Prostate gland (tissue), 2 donors: ENCODE measurements at regions not wholly inside any gene's neighbourhood (a gene's known extent, or its start where the extent isn't known, plus 50 kb on each side); places are given as distances from the start of the nearest gene placed in this dataset.

ENCODE experiments used
- DNase-seq: peaks from one replicate; pipeline ENCODE4 v3.0.0-alpha.2; 2019; ENCODE audit warnings: low spot score
- H3K27ac ChIP-seq, 2 donors: fragments of 200-600 bp; sonication (generic); 2 replicates each; pipeline ENCODE4 v1.5.1; 2017 to 2019
- H3K27me3 ChIP-seq: fragments of 200-600 bp; sonication (generic); replicated peaks from 2 replicates; pipeline ENCODE4 v1.5.1; 2019; ENCODE audit not compliant: insufficient read depth
- H3K36me3 ChIP-seq, 2 donors: fragments of 200-600 bp; sonication (generic); 1 replicate in 1 of 2; 2 replicates in 1 of 2; pipeline versions ENCODE4 v1.5.1 to v1.8.1; 2017 to 2019
- H3K4me1 ChIP-seq: fragments of 200-600 bp; sonication (generic); replicated peaks from 2 replicates; pipeline ENCODE4 v1.5.1; 2019
- H3K4me3 ChIP-seq, 2 donors: fragments of 200-600 bp; sonication (generic); 2 replicates each; pipeline ENCODE4 v1.5.1; 2017 to 2019
- H3K9me3 ChIP-seq: fragments of 200-600 bp; sonication (generic); 2 replicates; pipeline ENCODE4 v1.5.1; 2017
- POLR2A ChIP-seq: fragments of 450-650 bp; IDR thresholded peaks from one replicate; pipeline ENCODE4 v1.6.1; 2016; ENCODE audit warnings: antibody characterized with exemption, mild to moderate bottlenecking
- POLR2AphosphoS5 ChIP-seq: sonication (generic); formaldehyde crosslinking; IDR thresholded peaks from one replicate; pipeline ENCODE4 v1.6.1; 2017; ENCODE audit warnings: antibody characterized with exemption
- WGBS: methylation state at CpG from one replicate; pipeline ENCODE4 v1.1.5; 2018; 5-methylcytosine and 5-hydroxymethylcytosine counted together
- intact Hi-C: fragments of 100-400 bp; cut with DNase I; formaldehyde crosslinking; loops from one replicate; pipeline ENCODE4 v1.14.2; 2022
- TF ChIP-seq, protein P1 (sequence below), 4 experiments: fragments of 200-600 bp in 2 of 4; fragments of 450-650 bp in 2 of 4; sonication (generic) in 2 of 4; IDR thresholded peaks; 1 replicate in 3 of 4; 2 replicates in 1 of 4; pipeline ENCODE4 v1.5.1; 2016 to 2019; ENCODE audit warnings: antibody characterized with exemption in 4 of 4, mild to moderate bottlenecking in 2 of 4, moderate library complexity in 2 of 4

DNA sequence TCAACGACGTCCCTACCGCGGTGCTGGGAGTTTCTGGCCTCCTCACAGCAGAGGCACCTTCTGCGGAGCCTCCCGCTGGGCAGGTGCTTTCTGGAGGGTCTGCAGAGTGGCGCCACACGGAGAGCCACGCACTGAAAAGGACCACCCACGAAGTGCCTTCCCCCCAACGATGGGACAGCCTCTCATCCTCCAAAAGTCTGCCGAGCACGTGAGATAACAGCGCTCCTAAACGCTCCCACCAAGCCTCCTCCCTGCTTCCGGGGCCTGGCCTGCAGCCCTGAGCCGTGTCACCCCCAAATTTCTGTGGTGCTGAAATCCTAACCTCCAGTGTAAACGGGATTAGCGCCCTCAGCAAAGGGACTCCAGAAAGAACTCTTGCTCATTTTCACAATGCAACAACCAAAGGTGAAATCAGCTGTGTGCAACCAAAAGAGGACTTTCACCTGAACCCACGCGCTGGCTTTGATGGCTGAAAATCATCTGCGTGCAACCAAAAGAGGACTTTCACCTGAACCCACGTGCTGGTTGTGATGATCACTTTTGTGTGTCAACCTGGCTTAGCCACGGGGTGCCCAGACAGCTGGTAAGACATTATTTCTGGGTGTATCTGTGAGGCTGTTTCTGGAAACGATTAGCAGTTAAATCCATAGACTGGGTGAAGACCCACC lies 924.6 kb downstream of the BRD1 start:
- no peak overlapping the region for H3K4me3 ChIP-seq
- WGBS: 87% methylated on average over 14 of the region's 25 CpGs
- intact Hi-C loops: no loop called here
- no peaks in the 10 kb centered on the region for H3K4me1 ChIP-seq
- H3K27me3 ChIP-seq: peaks cover 9% of the 10 kb centered on the region
- no peak overlapping the region for H3K27ac ChIP-seq
- no peak for DNase-seq
- TF ChIP-seq POLR2AphosphoS5 (no peak), POLR2A (no peak)
- TF ChIP-seq, protein P1, sequence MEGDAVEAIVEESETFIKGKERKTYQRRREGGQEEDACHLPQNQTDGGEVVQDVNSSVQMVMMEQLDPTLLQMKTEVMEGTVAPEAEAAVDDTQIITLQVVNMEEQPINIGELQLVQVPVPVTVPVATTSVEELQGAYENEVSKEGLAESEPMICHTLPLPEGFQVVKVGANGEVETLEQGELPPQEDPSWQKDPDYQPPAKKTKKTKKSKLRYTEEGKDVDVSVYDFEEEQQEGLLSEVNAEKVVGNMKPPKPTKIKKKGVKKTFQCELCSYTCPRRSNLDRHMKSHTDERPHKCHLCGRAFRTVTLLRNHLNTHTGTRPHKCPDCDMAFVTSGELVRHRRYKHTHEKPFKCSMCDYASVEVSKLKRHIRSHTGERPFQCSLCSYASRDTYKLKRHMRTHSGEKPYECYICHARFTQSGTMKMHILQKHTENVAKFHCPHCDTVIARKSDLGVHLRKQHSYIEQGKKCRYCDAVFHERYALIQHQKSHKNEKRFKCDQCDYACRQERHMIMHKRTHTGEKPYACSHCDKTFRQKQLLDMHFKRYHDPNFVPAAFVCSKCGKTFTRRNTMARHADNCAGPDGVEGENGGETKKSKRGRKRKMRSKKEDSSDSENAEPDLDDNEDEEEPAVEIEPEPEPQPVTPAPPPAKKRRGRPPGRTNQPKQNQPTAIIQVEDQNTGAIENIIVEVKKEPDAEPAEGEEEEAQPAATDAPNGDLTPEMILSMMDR (IDR thresholded peaks at IDR 0.05): no peak
- H3K36me3 ChIP-seq: no peaks in the 10 kb centered on the region
- H3K9me3 ChIP-seq: no peaks in the 10 kb centered on the region

DNA sequence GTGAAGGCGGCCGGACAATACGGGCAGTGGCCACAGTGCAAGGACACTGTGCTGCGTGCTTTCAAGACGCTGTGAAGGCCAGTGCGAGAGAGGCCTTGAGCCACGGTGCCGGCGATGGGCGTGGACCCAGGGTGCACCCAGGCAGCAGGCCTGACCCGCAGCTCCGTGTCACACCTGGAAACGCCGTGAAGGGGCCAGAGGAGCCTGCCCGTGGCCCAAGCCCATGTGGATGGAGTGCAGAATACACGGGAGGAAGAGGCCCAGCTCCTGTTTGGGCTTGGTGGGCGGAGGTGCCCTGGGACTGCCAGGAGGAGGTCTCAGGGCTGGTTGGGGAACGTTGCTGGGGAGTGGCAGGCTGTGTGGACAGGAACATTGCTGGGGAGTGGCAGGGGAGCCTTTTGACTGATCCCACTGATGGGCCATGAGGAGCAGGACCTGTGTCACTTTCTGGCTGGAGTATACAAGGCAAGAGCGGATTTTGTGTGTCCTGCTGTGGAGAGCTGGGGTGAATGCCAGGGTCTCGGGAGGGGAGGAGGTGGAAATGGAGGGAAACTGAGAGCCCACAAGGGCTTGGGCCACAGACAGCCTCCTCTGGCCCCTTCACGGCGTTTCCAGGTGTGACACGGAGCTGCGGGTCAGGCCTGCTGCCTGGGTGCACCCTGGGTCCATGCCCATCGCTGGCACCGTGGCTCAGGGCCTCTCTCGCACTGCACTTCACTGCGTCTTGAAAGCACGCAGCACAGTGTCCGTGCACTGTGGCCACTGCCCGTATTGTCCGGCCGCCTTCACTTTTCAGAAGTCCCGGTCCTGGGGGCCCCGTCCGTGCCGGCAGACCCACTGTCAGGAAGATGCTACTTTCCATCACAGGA lies 925.4 kb downstream of the BRD1 start:
- no peak for DNase-seq
- TF ChIP-seq POLR2AphosphoS5: no peak
- no peak for TF ChIP-seq POLR2A
- TF ChIP-seq, protein P1 (IDR thresholded peaks at IDR 0.05): no peak

DNA sequence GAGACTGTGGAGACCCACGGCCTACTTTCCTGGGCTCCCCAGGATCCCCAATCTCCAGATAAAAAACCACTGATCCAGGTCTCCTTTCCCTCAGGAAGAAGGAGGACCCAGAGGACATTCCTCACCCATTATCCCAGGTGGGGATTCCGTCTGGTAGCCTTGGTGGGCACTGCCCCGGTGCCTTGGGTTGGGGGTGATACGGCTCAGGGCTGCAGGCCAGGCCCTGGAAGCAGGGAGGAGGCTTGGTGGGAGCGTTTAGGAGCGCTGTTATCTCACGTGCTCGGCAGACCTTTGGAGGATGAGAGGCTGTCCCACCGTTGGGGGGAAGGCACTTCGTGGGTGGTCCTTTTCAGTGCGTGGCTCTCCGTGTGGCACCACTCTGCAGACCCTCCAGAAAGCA lies 926.3 kb downstream of the BRD1 start:
- Histone ChIP-seq H3K9me3 (no peaks in the 10 kb centered on the region), H3K27me3 (peaks cover 9% of the 10 kb centered on the region), H3K27ac (no peak overlapping the region), H3K36me3 (no peaks in the 10 kb centered on the region), H3K4me1 (no peaks in the 10 kb centered on the region), H3K4me3 (no peak overlapping the region)
- 70% methylated on average over 12 of the region's 12 CpGs for WGBS
- intact Hi-C loops: no loop called here
- DNase-seq: no peak
- TF ChIP-seq, protein P1 (IDR thresholded peaks at IDR 0.05): no peak
- TF ChIP-seq POLR2AphosphoS5: no peak
- no peak for TF ChIP-seq POLR2A

More for the DNA sequence above, 925.4 kb downstream of the BRD1 start:
- H3K4me1 ChIP-seq: no peaks in the 10 kb centered on the region
- H3K27me3 ChIP-seq: peaks cover 9% of the 10 kb centered on the region
- H3K9me3 ChIP-seq: no peaks in the 10 kb centered on the region
- intact Hi-C loops: no loop called here
- H3K27ac ChIP-seq: no peak overlapping the region
- no peak overlapping the region for H3K4me3 ChIP-seq
- H3K36me3 ChIP-seq: no peaks in the 10 kb centered on the region
- 92% methylated on average over 37 of the region's 37 CpGs for WGBS

DNA sequence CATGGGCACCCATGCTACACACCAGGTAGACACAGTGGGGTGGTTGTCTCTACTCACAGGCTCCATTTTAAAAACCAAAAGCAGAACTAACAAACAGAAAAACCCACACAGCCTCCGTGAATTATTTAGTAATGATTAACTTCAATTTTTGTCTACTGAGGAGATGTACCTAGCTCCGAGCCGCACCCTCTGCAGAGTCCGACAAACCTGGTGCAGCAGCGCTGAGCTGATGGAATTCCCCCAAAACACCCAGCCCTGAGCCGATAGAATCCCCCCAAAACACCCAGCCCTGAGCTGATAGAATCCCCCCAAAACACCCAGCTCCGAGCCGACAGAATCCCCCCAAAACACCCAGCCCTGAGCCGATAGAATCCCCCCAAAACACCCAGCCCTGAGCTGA lies 927.0 kb downstream of the BRD1 start:
- Histone ChIP-seq H3K4me1 (no peaks in the 10 kb centered on the region), H3K9me3 (no peaks in the 10 kb centered on the region), H3K27ac (no peak overlapping the region), H3K27me3 (peaks cover 5% of the 10 kb centered on the region), H3K4me3 (no peak overlapping the region), H3K36me3 (no peaks in the 10 kb centered on the region)
- WGBS: 86% methylated on average over 9 of the region's 9 CpGs
- intact Hi-C loops: no loop called here
- TF ChIP-seq, protein P1 (IDR thresholded peaks at IDR 0.05): no peak
- TF ChIP-seq POLR2A: no peak
- no peak for TF ChIP-seq POLR2AphosphoS5
- no peak for DNase-seq

DNA sequence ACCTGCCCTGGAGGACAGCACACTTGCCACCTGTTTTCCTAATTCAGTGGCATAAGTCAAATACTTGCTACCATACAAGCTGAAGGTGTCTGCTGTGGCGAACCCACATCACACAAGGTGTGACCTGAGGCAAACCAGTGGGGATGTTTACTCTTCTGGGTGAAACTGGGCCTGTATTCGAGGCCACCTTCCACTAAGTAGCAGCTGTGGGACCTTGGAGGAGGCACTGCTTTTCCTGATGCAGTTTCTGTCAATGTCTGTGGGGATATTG lies 927.4 kb downstream of the BRD1 start:
- no peak for DNase-seq
- no peaks in the 10 kb centered on the region for H3K9me3 ChIP-seq
- no peak overlapping the region for H3K4me3 ChIP-seq
- WGBS: 100% methylated on average over 2 of the region's 2 CpGs
- no peaks in the 10 kb centered on the region for H3K36me3 ChIP-seq
- intact Hi-C loops: no loop called here
- H3K27me3 ChIP-seq: peaks cover 3% of the 10 kb centered on the region
- H3K4me1 ChIP-seq: no peaks in the 10 kb centered on the region
- TF ChIP-seq POLR2A: no peak
- TF ChIP-seq, protein P1 (IDR thresholded peaks at IDR 0.05): no peak
- TF ChIP-seq POLR2AphosphoS5: no peak
- H3K27ac ChIP-seq: no peak overlapping the region
